ENCODE measurements at regions not wholly inside any gene's neighbourhood (a gene's known extent, or its start where the extent isn't known, plus 50 kb on each side); places are given as distances from the start of the nearest gene placed in this dataset.

DNA sequence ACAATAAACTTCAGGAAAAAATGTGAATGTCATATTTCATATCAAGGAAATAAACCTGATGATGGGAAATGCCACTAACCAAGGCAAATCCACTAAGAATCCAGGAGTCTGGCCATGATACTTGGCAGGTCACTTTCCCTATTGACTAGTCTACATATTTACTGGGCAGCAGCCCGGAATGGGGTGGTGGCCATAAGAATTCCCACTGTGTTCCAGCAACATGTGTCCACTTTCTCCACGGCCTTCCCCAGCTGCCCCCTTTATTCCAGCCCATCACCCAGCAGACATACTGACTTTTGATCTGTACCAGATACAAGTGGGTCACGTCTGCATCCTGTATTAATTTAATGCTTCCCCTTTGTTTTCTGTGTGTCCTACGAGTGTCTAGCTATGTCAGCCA is 234.5 kb upstream of the PRDM1 start:
- DNase-seq (ENCODE audit: low read depth): no peak
- TF ChIP-seq, protein P1, sequence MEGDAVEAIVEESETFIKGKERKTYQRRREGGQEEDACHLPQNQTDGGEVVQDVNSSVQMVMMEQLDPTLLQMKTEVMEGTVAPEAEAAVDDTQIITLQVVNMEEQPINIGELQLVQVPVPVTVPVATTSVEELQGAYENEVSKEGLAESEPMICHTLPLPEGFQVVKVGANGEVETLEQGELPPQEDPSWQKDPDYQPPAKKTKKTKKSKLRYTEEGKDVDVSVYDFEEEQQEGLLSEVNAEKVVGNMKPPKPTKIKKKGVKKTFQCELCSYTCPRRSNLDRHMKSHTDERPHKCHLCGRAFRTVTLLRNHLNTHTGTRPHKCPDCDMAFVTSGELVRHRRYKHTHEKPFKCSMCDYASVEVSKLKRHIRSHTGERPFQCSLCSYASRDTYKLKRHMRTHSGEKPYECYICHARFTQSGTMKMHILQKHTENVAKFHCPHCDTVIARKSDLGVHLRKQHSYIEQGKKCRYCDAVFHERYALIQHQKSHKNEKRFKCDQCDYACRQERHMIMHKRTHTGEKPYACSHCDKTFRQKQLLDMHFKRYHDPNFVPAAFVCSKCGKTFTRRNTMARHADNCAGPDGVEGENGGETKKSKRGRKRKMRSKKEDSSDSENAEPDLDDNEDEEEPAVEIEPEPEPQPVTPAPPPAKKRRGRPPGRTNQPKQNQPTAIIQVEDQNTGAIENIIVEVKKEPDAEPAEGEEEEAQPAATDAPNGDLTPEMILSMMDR (IDR thresholded peaks at IDR 0.05; ENCODE audit: low read depth, low read length, missing control alignments): no peak
- in situ Hi-C loops (cut with HindIII; ENCODE audit: low sequenced_read_pairs): no loop called here
- no peak overlapping the region for H3K4me3 ChIP-seq (ENCODE audit: low read depth, low read length)

DNA sequence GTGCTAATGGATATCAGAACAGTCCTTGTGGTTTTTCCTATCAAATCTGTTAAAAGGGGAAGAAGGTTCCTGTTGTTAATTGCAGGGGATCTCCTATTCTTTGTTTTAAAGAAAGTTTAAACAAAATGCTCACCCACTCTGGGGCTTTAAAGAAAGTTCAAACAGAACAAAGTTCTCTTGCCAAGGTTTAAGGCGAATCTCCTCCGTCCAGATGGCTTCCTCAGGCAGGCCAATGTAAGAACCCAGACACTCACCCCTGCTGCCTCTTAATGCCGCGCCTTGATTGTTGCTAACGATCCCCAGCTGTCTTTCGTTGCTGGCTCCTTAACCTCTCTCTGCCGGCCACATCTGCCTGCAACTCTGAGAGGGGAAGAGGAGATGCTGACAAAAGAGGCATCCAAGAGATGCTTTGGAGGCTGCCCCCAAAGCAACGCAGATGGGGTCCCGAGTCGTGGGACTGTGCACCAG is 235.0 kb upstream of the PRDM1 start:
- in situ Hi-C loops (cut with HindIII; ENCODE audit: low sequenced_read_pairs): no loop called here
- TF ChIP-seq, protein P1 (IDR thresholded peaks at IDR 0.05; ENCODE audit: low read depth, low read length, missing control alignments): no peak
- no peak for DNase-seq (ENCODE audit: low read depth)
- no peak overlapping the region for H3K4me3 ChIP-seq (ENCODE audit: low read depth, low read length)

DNA sequence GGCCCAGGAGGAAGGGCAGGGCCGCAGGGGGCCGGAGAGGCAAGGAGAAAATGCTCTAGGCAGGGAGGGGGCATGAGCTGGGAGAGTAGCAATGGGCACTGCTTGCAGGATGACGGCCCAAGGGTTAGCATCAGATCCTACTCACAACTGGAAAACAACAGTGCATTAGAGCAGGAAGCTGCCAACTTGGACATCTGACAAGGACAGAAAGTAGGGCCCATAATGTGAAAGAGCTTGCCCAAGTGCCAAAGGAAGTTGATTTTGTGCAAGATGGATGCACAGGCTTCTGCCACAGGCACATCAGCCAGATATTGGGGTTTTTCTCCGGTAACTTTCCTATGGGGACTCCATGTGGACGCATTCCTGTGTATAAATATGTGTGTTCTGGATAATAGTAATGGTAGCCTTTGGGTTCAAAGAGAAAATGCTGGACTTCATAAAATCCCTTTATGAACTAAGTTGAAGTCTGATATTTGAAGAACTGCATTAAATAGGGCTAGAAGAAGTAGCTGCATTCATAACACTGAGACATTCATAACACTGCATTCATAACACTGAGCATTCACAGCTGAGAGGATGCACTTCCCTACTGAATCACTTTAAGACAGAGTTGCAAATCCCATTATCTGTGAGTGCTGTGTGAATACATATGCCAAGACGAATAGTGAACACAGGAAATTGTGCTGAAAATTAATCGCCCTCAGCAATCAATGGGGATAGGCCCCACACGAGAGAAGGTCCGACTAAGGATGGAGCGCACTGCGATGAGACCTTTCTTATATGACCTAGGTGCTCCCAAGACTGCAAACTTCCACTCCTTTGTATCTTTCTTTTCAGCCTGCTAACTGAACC is 235.6 kb upstream of the PRDM1 start:
- H3K4me3 ChIP-seq (ENCODE audit: low read depth, low read length): no peak overlapping the region
- no peak for DNase-seq (ENCODE audit: low read depth)
- in situ Hi-C loops (cut with HindIII; ENCODE audit: low sequenced_read_pairs): no loop called here
- TF ChIP-seq, protein P1 (IDR thresholded peaks at IDR 0.05; ENCODE audit: low read depth, low read length, missing control alignments): no peak

DNA sequence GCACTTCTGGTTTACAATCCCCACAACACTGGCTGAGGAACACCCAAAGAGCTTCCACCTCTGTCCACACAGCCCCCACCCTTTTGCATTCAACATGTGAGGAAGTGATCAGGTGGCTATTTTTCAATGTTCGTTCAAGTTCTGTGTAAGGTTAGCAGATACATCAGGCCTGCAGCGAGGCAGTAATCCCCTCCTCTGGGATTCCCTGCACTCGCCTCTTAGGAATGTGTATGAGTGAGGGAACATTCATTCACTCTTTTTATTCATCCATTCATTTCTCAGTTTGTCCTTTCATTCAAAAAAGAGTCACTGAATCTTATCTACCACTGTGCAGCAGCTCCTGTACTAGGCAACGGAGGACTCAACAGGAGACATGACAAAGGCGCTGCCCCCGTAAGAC is 236.4 kb upstream of the PRDM1 start:
- no peak for DNase-seq (ENCODE audit: low read depth)
- in situ Hi-C loops (cut with HindIII; ENCODE audit: low sequenced_read_pairs): no loop called here
- TF ChIP-seq, protein P1 (IDR thresholded peaks at IDR 0.05; ENCODE audit: low read depth, low read length, missing control alignments): no peak

DNA sequence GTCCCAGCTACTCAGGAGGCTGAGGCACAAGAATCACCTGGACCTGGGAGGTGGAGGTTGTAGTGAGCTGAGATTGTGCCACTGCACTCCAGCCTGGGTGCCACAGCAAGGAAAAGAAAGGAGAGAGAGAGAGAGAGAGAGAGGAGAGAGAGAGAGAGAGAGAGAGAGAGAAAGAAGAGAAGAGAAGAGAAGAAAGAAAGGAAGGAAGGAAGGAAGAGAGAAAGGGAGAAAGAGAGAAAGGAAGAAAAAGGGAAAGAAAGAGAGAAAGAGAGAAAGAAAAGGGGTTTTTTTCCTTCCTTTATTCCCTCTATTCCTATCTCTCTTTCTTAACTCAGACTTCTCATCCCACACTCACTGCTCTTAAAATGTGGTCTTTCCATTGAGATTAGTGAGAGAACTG is 238.7 kb upstream of the PRDM1 start:
- H3K4me3 ChIP-seq (ENCODE audit: low read depth, low read length): no peak overlapping the region
- no peak for DNase-seq (ENCODE audit: low read depth)
- in situ Hi-C loops (cut with HindIII; ENCODE audit: low sequenced_read_pairs): no loop called here
- TF ChIP-seq, protein P1 (IDR thresholded peaks at IDR 0.05; ENCODE audit: low read depth, low read length, missing control alignments): no peak

More for the DNA sequence above, 236.4 kb upstream of the PRDM1 start:
- H3K4me3 ChIP-seq (ENCODE audit: low read depth, low read length): no peak overlapping the region

DNA sequence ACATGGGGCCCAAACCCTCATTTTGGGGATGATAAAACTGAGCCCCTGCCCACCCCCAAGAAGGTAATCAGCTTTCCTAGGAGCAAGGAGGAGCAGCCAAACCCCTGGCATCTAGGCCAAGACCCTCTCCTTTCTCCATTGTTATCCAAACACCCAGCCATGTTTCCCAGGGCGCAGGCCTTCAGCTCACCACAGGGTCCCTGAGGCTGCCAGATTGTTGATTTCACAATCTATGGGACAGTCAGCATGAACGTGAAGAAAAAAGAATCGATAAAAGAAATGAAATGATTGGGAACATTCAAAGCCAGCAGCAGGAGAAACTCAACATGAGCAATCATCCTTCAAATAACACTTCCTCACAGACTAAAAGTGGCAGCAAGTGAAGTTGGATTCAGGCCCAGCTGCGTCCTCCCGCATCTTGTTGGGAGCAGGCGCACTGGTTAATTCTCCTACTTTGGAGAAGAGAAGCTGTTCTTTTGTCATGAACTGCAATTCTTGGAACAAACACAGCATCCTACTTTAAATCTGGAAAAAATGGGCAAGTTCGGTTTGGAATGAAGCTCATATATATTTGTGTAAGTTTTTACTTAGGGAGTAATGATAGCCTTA is 241.8 kb upstream of the PRDM1 start:
- in situ Hi-C loops (cut with HindIII; ENCODE audit: low sequenced_read_pairs): no loop called here
- no peak for DNase-seq (ENCODE audit: low read depth)
- TF ChIP-seq, protein P1 (IDR thresholded peaks at IDR 0.05; ENCODE audit: low read depth, low read length, missing control alignments): no peak
- no peak overlapping the region for H3K4me3 ChIP-seq (ENCODE audit: low read depth, low read length)
